CD4-positive, alpha-beta T cell treated with Interleukin-4 for 4 hours (primary cell): ENCODE measurements at regions not wholly inside any gene's neighbourhood (a gene's known extent, or its start where the extent isn't known, plus 50 kb on each side); places are given as distances from the start of the nearest gene placed in this dataset.

Experiments
- DNase-seq: peaks from one replicate; pipeline ENCODE4 v3.0.0-alpha.2; 2020

DNA sequence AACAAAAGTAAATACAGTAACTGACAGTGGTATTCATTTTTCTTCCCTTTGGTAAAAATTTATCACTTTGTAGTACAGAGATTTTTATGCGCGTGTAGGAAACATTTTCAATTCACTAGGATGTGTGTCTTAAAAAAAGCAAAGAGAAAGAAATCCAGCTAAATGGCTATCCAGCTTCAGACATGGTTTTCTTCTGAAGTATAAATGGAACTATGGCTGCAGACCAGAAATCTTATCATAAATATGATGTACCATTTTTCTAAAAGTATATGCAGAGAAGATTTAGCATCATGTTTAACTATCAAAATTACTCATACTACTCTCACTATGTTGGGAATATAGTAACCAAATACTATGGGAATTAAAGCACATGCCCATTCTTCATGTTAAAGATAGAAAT, 328.4 kb upstream of the SMIM30 start:
- no peak for DNase-seq

DNA sequence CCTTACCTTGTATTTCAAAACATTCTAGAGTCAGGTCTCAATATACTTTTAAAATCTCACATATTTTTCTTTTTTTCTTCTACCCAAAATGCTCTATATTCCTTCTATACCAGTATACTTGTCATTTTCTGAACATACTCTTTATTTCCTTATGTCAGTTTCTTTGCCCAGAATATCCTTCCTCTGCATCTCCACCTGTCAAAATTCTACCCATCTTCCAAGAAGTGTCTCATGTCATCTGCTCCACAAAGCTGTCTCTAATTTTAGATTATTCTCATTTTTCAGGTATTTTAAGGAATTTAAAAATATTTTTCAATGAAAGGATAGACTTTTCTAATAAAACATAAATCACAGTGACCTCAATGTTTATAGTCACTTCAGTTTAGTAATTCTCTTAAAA, 328.0 kb upstream of the SMIM30 start:
- DNase-seq, result no peak

DNA sequence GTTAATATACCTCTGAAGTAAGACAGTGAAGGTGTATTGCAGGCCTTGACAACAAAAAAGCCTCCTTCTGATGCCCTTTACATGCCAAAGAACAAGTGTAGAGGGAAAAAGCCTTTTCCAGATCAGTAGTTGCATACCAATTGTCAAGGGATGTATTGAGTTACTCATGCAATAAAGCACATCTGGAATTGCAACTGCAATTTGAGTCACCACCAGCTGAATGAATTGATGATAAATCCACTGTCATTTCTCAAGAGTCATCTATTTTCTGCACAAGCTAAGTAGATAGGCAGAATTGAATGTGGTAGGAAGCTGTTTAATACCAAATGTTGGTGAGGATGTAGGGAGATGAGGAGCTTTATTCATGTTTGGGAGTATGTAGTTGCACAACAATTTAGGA, 325.9 kb upstream of the SMIM30 start:
- no peak for DNase-seq

DNA sequence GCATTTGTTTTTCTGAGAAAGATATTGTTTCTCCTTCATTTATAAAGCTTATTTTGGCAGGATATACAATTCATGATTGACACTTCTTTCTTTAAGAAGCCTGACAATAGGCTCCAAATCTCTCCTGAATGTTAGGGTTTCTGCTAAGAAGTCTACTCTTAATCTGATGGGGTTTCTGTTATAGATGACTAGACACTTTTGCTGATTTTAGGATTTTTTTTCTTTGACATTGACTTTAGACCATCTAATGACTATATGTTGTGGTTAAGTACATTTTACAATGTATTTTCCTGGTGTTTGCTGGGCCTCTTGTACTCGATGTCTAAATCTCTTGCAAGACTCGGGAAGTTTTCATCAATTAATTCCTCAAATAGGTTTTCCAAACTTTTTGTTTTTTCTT, 321.8 kb upstream of the SMIM30 start:
- no peak for DNase-seq

DNA sequence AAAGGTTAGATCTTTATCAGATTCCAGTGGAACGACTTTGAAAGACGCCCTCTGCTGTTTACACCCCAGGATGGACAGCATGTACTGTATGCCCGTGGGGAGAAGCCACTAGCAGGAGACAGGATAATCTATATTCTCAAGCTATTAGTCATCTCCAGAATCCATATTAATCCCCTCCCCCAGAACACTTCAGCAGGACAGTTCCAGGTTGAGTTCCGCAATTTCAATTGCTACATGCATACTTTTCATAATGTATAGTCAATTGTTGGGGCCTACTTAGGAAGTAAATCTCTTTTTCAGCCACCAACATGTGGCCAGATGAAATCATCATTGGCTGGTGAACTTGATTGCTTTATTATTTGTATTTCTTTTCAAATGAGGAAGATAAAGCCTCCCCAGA, 313.1 kb upstream of the SMIM30 start:
- DNase-seq, result no peak

DNA sequence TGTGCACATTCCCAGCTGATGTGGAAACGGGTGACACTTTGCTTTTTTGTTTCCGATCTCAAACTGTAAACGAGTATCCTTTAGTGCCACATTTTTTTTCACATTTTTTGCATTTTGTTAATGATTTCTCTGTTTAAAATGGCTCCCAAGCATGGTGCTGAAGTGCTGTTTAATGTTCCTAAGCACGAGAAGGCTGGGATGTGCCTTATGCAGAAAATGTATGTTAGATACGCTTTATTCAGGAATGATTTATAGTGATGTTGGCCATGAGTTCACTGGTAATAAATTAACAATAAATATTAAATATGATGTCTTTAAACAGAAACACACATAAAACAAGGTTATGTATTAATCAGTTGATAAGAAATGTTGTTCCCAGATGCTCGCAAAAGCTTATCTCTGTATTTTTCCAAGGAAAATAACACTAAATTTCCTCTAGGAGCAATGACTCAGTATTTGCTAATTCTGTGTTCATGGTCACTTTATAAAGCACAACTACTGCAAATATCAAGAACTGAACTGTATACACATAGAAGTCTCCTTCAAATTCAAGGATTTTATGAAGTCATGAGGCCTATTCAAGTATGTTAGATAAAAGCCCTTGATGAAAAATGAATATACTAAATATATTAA, 305.9 kb upstream of the SMIM30 start:
- DNase-seq, result no peak

DNA sequence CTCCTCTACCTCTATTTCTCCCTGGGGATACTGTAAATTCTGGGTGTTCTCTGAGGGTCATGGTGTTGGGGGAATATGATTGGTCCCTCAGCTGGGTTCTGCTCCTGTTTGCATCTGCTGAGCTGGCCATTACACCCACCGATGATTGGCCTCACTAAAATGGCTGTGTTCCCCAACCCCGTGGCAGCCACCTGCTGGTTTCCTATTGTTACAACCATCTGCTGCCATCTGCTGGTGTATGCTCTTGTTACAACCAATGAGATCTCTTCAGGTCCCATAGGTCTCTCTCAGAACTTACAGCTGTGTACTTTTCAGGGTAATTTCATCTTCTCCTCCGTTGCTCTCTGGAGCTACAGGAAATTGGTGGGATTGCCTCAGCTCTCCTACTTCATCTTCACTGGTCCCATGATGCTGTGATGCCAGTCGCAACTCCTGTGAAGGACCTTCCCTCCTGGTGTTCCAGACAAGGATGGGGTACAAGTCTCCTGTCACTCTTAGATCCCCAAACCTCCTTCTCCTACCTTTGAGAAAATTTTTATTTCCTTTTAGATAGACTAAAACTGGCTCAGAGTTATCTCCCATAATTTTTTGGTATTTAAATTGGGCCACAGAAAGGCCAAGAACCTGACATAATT, 303.5 kb upstream of the SMIM30 start:
- DNase-seq, result peak; percentile 75

DNA sequence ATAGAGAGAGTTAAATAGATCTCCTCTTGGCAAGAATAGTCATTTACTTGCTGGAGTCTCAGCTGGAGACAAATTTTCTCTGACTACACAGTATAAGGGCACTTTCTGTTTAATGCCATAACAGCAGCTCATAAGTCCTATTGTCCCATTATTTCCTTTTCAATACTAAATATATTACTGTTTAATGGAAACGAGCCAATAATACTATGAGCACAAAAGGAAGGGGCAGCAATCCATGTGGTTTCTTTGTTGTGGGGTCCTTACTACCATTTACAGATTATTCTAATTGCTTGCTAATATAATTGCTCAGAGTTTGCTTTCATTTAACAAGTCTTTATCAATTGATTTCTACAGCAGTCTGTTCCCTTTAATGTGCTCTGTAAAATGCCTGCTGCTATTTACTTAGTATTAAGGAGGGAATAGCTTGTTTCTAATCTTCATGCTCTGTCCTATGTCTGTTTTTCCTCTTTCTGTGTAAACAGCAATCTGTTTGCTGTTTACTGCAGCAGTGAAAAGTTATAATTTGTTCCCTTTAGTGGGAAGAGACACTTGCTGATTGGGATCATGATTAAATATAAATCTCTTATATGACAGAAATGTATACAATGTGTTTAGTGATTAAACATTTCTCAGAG, 296.2 kb upstream of the SMIM30 start:
- DNase-seq, result no peak

DNA sequence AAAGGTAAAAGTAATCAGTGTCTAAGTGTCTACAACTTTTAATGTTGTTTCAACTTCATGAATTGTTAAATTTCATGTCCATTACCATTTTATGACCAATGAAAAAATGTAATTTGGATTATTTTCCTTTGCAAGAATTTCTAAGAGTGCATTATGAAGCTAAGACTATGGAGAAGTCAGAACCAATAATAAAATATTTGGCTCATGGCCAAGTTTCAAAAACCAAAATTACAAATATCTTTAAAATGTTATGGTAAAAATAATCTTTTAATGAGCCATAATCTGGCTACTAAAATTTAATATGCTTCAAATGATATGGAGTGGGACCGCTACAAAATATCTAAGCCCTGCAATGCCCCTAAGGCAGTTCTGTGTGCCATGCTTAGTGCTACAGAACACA, 294.1 kb upstream of the SMIM30 start:
- no peak for DNase-seq

DNA sequence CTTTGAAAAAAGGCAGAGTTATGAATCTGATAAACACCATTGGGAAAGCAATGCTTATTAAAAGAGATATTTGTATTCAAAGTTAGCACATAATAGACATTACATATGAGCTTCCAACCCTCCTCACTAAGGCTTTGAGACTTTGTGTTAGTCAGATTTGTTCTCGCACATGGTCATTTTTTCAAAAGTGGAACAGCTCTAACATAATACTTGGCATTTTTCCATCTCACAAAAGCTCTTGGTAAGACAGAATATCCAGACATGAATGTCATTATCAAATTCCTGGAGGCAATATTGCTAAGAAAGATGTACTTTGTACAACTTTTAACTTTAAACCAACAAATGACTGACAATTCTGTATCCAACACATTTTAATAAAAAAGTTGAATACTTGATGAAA, 292.4 kb upstream of the SMIM30 start:
- DNase-seq, result no peak

DNA sequence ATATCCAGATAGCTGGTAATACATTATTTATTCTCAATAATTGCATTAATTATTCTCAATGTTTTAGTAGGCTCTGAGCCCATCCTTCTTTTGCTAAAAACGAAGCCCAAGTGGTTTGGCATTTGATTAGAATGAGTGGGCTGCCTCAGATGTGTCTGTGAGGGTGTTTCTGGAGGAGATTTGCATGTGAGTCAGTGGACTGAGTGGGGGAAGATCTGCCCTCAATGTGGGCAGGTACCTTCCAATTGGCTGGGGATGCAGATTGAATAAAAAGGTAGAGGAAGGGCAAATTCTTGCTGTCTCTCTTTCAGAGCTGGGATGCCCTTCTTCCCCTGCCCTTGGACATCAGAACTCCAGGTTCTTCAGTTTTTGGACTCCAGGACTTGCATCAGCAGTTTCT, 290.6 kb upstream of the SMIM30 start:
- no peak for DNase-seq

DNA sequence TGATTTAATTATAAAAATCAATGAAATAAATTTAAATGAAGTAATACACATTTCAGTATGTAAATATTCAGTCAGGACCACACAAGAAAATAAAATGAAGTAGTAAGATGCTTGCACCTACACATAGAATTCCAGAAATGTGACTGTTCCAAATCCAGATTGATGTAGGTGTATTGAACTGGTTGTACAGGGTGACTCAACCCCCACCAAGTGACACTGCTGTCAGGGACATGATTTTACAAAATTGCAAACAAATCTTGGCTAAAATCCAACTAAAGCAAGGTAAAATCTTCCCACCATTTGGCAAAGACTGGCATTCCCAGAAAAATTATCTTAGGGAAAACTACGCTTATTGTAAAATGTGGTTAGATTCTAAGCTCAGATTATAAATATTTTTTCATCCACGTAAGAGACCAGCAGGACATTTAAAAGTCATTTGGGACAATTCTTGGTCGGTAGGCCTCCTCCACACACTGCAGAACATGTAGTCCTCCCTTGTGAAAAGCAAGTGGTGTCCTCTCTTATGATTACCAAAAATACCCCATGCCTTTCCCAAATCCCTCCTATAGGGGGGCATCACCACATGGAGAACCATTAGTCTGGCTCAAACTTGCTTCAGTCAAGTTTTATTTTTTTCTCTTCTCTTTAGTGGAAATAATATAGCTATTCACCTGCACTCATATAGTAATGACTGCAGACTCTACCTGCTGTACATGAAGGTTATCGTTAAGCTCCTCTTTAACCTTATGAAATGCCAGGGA, 287.1 kb upstream of the SMIM30 start:
- no peak for DNase-seq

DNA sequence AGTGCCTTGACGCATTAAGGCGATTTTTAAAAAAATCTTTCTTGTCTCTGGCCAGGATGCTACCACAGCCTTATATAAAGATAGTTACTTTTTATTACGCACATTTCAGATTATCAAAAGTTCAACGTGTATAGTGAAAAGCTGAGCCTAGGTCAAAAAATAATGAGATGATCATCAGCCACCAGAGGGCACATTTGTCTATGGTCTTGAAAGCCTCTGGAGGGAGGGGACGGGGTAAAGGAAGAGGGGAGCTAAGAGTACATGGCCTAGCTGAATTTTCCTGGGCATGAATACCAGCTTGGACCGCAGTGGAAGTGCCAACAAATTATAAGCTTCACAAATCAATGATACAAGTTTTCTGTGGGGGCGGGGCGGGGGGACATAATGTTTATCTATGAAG, 285.9 kb upstream of the SMIM30 start:
- DNase-seq, result no peak

DNA sequence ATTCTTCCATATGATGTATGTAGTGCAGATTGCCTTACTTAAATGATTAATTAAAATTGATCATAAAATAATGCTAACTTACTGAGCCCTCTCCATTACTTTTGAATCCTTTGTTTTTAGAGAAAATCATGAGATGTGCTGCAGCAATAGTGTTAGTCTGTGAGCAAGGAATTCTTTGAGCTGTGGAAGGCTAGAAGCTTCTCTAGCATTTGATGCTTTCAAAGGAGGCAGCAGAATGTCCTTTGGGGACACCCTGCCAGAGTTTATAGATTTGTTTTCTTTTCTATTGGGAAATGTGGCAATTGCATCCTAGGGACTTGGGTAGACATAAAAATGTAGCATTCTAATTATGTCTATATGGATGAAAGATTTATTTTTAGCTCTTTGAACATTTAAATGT, 284.1 kb upstream of the SMIM30 start:
- DNase-seq, result no peak

DNA sequence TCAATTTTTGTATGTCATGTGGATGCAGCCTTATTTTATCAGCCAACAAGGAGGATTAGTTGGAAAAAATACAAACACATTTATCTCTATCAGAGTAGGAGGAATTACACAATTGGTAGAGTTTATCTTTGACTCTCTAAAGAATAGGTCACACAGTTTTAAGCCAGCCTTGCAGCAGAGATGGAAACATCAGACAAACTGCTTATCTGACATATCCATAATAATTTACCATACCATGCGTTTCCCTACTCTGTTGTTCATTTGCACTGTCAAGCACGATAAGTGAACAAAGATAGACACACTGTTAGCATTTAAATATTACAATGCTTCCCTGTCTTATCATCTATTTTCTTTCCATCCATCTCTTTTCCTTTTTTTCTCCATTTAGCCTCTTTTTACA, 283.7 kb upstream of the SMIM30 start:
- no peak for DNase-seq

DNA sequence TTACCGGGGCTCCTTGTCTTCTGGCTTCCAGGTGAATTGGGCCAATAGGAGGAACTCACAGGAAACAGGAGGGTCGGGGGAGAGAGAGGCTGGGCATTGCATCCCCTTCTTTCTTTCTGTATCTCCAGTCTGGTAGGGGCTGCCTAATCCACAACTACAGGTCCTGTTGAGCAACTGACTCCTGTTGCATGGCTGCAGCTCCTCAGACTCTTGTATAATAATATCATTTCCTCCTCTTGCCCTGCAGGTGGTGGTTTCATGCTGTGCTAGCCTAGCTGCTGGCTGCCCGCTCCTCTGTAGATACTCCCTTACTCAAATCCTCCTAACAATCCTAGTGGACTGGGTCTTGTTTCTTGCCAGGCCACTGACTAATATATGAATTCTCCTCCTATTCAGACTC, 276.5 kb upstream of the SMIM30 start:
- DNase-seq, result no peak

DNA sequence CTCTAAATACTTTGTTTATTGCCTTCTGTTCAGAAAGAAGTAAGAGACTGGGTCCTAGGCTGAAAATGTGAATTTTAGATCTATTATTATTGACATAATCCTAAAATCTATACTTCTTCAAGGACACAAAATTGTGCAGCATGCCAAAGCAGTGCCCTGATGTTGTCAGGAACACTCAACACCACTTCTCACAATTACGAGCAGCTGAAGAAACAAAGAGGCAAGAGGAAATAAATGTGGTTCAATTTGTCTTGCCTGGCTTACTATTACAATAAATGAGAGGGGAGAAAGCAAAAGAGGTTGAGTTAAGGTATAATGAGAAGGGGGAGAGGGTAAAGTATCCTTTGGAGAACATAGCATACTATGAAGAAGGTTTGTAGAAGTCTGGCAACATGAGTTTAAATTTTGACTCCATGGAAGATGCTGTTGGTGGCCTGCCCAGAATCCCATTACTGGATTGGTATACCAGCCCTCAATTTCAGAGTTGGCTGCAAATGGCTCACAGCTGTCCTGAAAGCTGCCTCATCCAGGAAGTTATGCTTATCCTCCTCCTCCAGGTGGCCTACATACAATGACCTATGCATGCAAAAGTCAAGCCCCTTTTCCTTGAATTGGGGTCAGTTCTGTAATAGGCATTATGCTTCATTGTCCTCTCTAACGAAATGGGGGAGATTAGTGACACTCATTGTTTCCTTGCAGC, 274.6 kb upstream of the SMIM30 start:
- no peak for DNase-seq

DNA sequence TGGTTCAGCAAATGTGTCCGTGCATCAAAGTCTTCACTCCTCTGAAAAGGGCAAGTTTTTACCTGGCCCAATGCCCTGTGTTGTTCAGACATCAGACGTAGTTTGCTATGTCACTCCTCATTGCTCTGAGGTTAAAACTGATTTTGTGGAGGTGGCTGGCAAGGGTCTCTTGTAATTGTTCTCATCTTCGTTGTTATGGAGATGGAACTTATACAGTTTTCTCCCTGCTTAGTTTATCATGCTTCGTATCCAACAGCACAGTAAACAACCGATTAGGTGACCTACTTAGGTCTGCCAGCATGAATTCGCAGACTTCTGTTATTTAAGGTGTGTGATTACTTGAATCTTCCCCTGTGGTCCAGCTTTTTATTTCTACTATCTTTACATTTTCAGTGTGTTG, 274.1 kb upstream of the SMIM30 start:
- no peak for DNase-seq

DNA sequence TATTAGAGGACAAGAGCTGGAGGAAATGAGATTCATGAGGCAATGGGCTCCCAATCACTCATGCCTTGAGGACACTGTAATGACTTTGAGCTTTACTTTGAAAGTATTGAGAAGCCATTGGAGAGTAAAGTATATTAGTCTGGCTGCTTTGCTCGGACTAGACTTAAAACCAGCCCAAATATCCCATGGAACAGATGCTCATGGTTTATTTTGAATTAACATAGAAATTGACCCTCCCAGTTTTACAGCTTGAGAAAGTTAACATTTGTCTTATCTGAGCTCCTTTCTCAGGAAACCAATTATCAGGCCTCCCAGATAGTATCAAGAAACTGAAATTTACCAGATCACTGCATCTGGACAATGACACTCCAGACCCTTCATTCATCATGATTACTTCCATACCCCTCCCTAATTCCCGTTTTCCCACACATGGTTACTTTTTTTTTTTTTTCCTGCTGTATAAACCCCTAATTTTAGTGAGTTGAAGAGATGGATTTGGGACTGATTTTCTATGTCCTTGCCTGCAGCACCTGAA, 270.8 kb upstream of the SMIM30 start:
- no peak for DNase-seq

DNA sequence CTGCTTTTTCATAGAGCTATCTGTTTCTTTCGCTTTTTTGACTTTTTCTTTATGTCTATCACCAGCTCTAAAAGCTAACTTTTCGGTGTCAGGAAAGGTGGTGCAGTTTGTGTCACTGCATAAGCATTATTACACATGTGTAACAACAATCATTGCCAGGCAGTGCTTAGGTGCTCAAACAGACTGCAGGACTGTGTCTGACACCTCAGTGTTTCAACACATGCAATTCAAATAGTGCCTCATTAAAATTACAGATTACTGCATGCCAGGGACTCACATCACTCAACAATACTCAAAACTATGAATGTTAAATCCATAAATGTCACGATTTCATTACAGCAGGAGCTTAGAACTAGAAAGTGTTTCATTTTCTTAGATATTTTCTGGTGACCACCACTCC, 265.3 kb upstream of the SMIM30 start:
- no peak for DNase-seq

DNA sequence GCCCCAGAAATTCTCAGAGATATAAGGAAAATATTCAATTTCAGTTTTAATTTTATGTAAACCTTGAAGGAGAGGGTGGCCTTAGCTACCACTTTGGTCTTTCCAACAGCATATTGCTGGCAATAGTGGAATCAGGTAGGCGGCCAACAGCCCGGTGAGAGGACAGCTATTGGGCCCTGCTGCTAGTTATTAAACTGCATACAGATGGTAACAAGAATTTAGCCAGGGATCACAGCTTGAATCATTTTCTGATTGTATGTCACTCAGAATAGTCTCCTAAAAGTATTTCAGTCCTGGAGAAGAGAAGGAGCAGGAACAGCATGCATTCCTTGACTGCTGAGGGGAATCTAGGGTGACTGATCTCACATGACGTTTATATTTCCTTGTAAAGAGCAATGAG, 261.4 kb upstream of the SMIM30 start:
- no peak for DNase-seq

DNA sequence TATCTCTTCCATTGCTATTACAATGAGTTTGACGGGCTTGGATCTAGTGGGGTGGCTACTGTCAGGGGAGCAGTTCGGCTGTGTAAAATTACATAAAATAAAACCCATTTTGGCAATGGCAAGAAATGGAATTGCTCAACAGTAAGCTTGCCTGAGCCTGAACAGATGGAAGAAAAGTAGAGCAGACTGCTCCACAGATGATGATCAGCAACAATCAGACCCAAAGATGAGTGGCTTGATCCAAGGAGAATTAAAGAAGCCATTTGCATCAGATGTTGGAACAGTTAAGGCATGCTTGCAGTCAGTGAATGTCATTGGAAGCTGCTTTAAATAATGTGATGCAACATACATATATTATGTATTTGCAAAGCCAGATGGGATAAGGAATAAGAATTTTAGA, 256.6 kb upstream of the SMIM30 start:
- no peak for DNase-seq

DNA sequence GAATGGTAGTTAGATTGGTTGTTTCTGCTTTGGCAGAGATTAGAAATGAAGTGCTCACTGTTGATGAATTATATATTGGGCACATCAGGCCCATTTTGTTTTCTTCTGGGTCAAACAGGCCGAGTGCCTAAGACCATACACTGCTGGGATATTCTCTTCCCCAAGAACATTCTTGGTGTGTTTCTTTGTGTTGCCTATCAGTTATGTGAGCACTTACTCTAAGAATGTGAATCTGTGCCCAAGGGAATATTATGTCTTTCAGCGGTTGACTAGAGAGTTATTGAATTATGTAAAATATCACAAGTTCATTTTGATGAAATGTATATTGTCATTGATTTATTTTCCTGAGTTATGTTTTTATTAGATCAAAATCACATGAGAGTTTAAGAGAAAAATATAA, 255.5 kb upstream of the SMIM30 start:
- DNase-seq, result no peak
